Loucy (cell line): ENCODE measurements at regions not wholly inside any gene's neighbourhood (a gene's known extent, or its start where the extent isn't known, plus 50 kb on each side); places are given as distances from the start of the nearest gene placed in this dataset.

Source experiments
- H2AFZ ChIP-seq: fragments of 200-600 bp; sonication (generic); 2 replicates; pipeline ENCODE4 v1.6.0; 2016; ENCODE audit warnings: antibody characterized with exemption, mild to moderate bottlenecking, low read length, moderate library complexity
- H3F3A ChIP-seq: fragments of 200-600 bp; 2 replicates; pipeline ENCODE4 v1.6.0; 2016; ENCODE audit warnings: antibody characterized with exemption, low read depth, mild to moderate bottlenecking
- H3K27me3 ChIP-seq: fragments of 200-600 bp; sonication (generic); 2 replicates; pipeline ENCODE4 v1.6.1; 2014; ENCODE audit warnings: low read length, mild to moderate bottlenecking; ENCODE audit not compliant: insufficient read depth, poor library complexity, severe bottlenecking
- H3K36me3 ChIP-seq: fragments of 200-600 bp; sonication (generic); 2 replicates; pipeline ENCODE4 v1.6.1; 2016; ENCODE audit warnings: low read length; ENCODE audit not compliant: insufficient read depth
- H3K4me1 ChIP-seq: fragments of 200-600 bp; sonication (generic); 2 replicates; pipeline ENCODE4 v1.5.1; 2014; ENCODE audit warnings: low read length, mild to moderate bottlenecking; ENCODE audit not compliant: insufficient read depth, poor library complexity, severe bottlenecking
- H3K4me2 ChIP-seq: fragments of 200-600 bp; sonication (generic); 2 replicates; pipeline ENCODE4 v1.6.0; 2014; ENCODE audit warnings: antibody characterized with exemption, low read length, low read depth, mild to moderate bottlenecking; ENCODE audit not compliant: poor library complexity, severe bottlenecking
- H3K4me3 ChIP-seq: fragments of 200-600 bp; sonication (generic); 2 replicates; pipeline ENCODE4 v1.5.1; 2014; ENCODE audit warnings: low read length, mild to moderate bottlenecking, mixed read lengths; ENCODE audit not compliant: poor library complexity, severe bottlenecking
- H3K79me2 ChIP-seq: fragments of 200-600 bp; sonication (generic); 2 replicates; pipeline ENCODE4 v1.6.1; 2014; ENCODE audit warnings: low read length; ENCODE audit not compliant: insufficient read depth
- H3K9ac ChIP-seq: fragments of 200-600 bp; sonication (generic); 2 replicates; pipeline ENCODE4 v1.6.0; 2014; ENCODE audit warnings: mild to moderate bottlenecking, low read depth, low read length, moderate library complexity; ENCODE audit not compliant: poor library complexity, severe bottlenecking
- H3K9me2 ChIP-seq: fragments of 200-600 bp; sonication (generic); replicated peaks from 2 replicates; pipeline ENCODE4 v1.6.1; 2016; ENCODE audit warnings: low read depth, low read length, mixed read lengths
- H3K9me3 ChIP-seq: fragments of 200-600 bp; sonication (generic); 2 replicates; pipeline ENCODE4 v1.6.1; 2014; ENCODE audit warnings: mild to moderate bottlenecking, antibody characterized with exemption, low read length, low read depth; ENCODE audit not compliant: insufficient read depth
- H4K20me1 ChIP-seq: fragments of 200-600 bp; sonication (generic); 2 replicates; pipeline ENCODE4 v1.6.0; 2014; ENCODE audit warnings: antibody characterized with exemption, low read length, mild to moderate bottlenecking; ENCODE audit not compliant: insufficient read depth, poor library complexity, severe bottlenecking
- EZH2phosphoT487 ChIP-seq: fragments of 200-600 bp; IDR thresholded peaks from 2 replicates; pipeline ENCODE4 v1.6.1; 2018; ENCODE audit warnings: antibody characterized with exemption, mild to moderate bottlenecking, moderate library complexity, borderline replicate concordance
- TF ChIP-seq, protein P1 (sequence below): fragments of 200-600 bp; sonication (generic); conservative IDR thresholded peaks from 2 replicates; pipeline ENCODE4 v1.5.1; 2014; ENCODE audit warnings: mild to moderate bottlenecking, antibody characterized with exemption, low read length

DNA sequence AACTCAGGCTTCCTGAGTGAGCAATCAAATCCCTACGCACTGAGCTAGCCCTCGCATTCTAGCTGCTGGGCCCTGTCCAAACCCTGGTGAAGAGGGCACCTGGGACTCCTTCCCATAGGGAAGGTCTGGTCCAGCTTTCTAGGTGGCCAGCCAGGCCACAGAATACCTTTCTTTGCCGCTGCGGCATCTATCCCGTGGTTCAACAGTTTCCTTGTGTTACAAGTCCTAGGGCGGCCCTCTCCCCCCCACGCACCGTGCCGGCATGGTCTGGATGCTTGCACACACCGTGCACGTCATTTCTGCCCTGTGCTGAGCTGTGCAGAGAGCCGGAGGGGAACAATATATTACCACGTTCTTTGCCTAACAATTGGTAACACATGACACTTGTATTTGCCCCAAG is 164.6 kb upstream of the TSHZ3 start:
- no peaks in the 10 kb centered on the region for H3K27me3 ChIP-seq
- H3K4me3 ChIP-seq: no peak overlapping the region
- no peak overlapping the region for H3K4me2 ChIP-seq
- H3K9ac ChIP-seq: no peak overlapping the region
- TF ChIP-seq EZH2phosphoT487: no peak
- TF ChIP-seq, protein P1, sequence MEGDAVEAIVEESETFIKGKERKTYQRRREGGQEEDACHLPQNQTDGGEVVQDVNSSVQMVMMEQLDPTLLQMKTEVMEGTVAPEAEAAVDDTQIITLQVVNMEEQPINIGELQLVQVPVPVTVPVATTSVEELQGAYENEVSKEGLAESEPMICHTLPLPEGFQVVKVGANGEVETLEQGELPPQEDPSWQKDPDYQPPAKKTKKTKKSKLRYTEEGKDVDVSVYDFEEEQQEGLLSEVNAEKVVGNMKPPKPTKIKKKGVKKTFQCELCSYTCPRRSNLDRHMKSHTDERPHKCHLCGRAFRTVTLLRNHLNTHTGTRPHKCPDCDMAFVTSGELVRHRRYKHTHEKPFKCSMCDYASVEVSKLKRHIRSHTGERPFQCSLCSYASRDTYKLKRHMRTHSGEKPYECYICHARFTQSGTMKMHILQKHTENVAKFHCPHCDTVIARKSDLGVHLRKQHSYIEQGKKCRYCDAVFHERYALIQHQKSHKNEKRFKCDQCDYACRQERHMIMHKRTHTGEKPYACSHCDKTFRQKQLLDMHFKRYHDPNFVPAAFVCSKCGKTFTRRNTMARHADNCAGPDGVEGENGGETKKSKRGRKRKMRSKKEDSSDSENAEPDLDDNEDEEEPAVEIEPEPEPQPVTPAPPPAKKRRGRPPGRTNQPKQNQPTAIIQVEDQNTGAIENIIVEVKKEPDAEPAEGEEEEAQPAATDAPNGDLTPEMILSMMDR: no peak
- no peaks in the 10 kb centered on the region for H3K79me2 ChIP-seq
- H4K20me1 ChIP-seq: no peaks in the 10 kb centered on the region
- no peak overlapping the region for H2AFZ ChIP-seq
- no peaks in the 10 kb centered on the region for H3F3A ChIP-seq
- H3K36me3 ChIP-seq: no peaks in the 10 kb centered on the region
- H3K9me2 ChIP-seq: no peaks in the 10 kb centered on the region
- peaks cover 6% of the 10 kb centered on the region; the same call in 1 of the 2 replicates for H3K9me3 ChIP-seq
- H3K4me1 ChIP-seq: no peaks in the 10 kb centered on the region

DNA sequence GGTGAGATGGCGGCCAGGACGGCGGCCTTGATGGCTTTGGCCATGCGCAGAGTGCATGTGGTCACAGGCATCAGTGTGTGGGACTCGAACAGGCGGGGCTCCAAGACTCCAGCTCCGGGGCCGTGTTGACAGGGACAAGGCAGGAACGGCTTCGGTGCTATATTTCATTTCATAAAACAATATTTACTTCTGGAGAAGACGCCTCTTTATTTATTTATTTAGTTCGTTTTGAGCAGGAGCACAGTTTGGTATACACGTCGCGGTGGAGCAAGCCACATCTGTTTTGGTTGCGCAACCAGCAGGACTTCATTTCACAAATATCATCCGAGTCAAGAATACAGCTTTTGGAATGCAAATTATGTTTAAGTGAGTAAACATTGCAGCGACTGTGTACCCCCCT is 166.7 kb upstream of the TSHZ3 start:
- no peaks in the 10 kb centered on the region for H3F3A ChIP-seq
- no peak overlapping the region for H3K9ac ChIP-seq
- no peaks in the 10 kb centered on the region for H3K36me3 ChIP-seq
- H3K79me2 ChIP-seq: no peaks in the 10 kb centered on the region
- H3K4me3 ChIP-seq: no peak overlapping the region
- no peak overlapping the region for H2AFZ ChIP-seq
- H3K4me1 ChIP-seq: no peaks in the 10 kb centered on the region
- no peak for TF ChIP-seq EZH2phosphoT487
- TF ChIP-seq, protein P1: no peak
- H3K4me2 ChIP-seq: no peak overlapping the region
- no peaks in the 10 kb centered on the region for H3K9me2 ChIP-seq
- no peaks in the 10 kb centered on the region for H3K27me3 ChIP-seq
- peaks cover 5% of the 10 kb centered on the region; the same call in 1 of the 2 replicates for H3K9me3 ChIP-seq
- no peaks in the 10 kb centered on the region for H4K20me1 ChIP-seq

DNA sequence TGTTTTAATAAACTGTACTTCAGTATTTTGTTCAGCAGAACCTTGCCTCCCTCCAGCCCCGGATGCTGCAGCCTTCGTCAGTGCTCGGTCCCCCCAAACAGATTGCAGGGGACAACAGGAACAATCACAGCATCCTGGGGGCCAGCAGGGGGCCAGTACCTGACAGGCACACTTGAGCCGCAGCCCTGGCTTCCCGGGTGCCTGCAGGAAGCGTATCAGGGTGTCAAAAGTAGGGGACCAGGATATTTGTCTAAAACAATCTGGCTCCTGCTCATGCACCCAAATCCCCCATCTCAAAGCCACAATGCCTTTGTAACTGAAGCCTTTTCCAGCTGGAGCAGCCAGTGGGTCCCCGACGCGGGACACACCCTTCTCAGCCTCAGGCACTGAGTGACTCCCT is 167.5 kb upstream of the TSHZ3 start:
- TF ChIP-seq, protein P1: no peak
- no peak for TF ChIP-seq EZH2phosphoT487
- Histone ChIP-seq H3K9ac (no peak overlapping the region), H4K20me1 (no peaks in the 10 kb centered on the region)

More for the DNA sequence above, 167.5 kb upstream of the TSHZ3 start:
- Histone ChIP-seq H3K27me3 (no peaks in the 10 kb centered on the region), H3K4me1 (no peaks in the 10 kb centered on the region), H3K4me3 (no peak overlapping the region), H3K36me3 (no peaks in the 10 kb centered on the region), H3F3A (no peaks in the 10 kb centered on the region), H3K9me2 (no peaks in the 10 kb centered on the region), H3K4me2 (no peak overlapping the region), H3K79me2 (no peaks in the 10 kb centered on the region), H3K9me3 (peaks cover 2% of the 10 kb centered on the region; the same call in 1 of the 2 replicates), H2AFZ (no peak overlapping the region)
